NCI-H2081 (cell line): ENCODE measurements at regions not wholly inside any gene's neighbourhood (a gene's known extent, or its start where the extent isn't known, plus 50 kb on each side); places are given as distances from the start of the nearest gene placed in this dataset.

Source experiments
- DNase-seq, 2 experiments: peaks; one replicate each; lab custom pipeline; 2025; lab: John Stamatoyannopoulos, UW

- no peak for DNase-seq
Measured at GRCh38 chr14:97402279-97402678, 605.1 kb downstream of the VRK1 start.

- no peak for DNase-seq
Measured at GRCh38 chr14:97407701-97408407, 610.7 kb downstream of the VRK1 start.

- DNase-seq = no peak
Measured at GRCh38 chr14:97408503-97408902, 611.3 kb downstream of the VRK1 start.

- DNase-seq = no peak
Measured at GRCh38 chr14:97408937-97409815, 612.0 kb downstream of the VRK1 start.

- no peak for DNase-seq
Measured at GRCh38 chr14:97410667-97411620, 613.8 kb downstream of the VRK1 start.

GRCh38 chr14:97411938-97412612 lies 614.9 kb downstream of the VRK1 start:
- DNase-seq = no peak

GRCh38 chr14:97413022-97413539 lies 615.9 kb downstream of the VRK1 start:
- no peak for DNase-seq

- DNase-seq = no peak
Measured at GRCh38 chr14:97413966-97414717, 617.0 kb downstream of the VRK1 start.

- no peak for DNase-seq
Measured at GRCh38 chr14:97414718-97415098, 617.5 kb downstream of the VRK1 start.

- no peak for DNase-seq
Measured at GRCh38 chr14:97415907-97416306, 618.7 kb downstream of the VRK1 start.

- DNase-seq = no peak
Measured at GRCh38 chr14:97416550-97416949, 619.4 kb downstream of the VRK1 start.

- DNase-seq = no peak
Measured at GRCh38 chr14:97417331-97417730, 620.1 kb downstream of the VRK1 start.

- DNase-seq = no peak
Measured at GRCh38 chr14:97420211-97420610, 623.0 kb downstream of the VRK1 start.

- DNase-seq = no peak
Measured at GRCh38 chr14:97426776-97427175, 629.6 kb downstream of the VRK1 start.

- no peak for DNase-seq
Measured at GRCh38 chr14:97428808-97429440, 631.7 kb downstream of the VRK1 start.

- no peak for DNase-seq
Measured at GRCh38 chr14:97432586-97432985, 635.4 kb downstream of the VRK1 start.

- no peak for DNase-seq
Measured at GRCh38 chr14:97441740-97442362, 644.7 kb downstream of the VRK1 start.

GRCh38 chr14:97442363-97442762 lies 645.2 kb downstream of the VRK1 start:
- DNase-seq = no peak

- DNase-seq = no peak
Measured at GRCh38 chr14:97443412-97443811, 646.2 kb downstream of the VRK1 start.

GRCh38 chr14:97444248-97444647 lies 647.1 kb downstream of the VRK1 start:
- no peak for DNase-seq
